Neural progenitor cell (in vitro differentiated cells): ENCODE measurements at regions not wholly inside any gene's neighbourhood (a gene's known extent, or its start where the extent isn't known, plus 50 kb on each side); places are given as distances from the start of the nearest gene placed in this dataset.

Experiments
- DNase-seq: peaks from one replicate; pipeline ENCODE4 v3.0.0-alpha.2; 2016; ENCODE audit warnings: low spot score
- H2AFZ ChIP-seq: fragments of 200-600 bp; sonication (generic); replicated peaks from 2 replicates; pipeline ENCODE4 v1.6.1; 2016; ENCODE audit warnings: antibody characterized with exemption
- H3F3A ChIP-seq: fragments of 200-600 bp; sonication (generic); 2 replicates; pipeline ENCODE4 v1.6.1; 2016; ENCODE audit warnings: antibody characterized with exemption, low read depth
- H3K27ac ChIP-seq: fragments of 200-600 bp; sonication (generic); 2 replicates; pipeline ENCODE4 v1.5.1; 2016; ENCODE audit warnings: mild to moderate bottlenecking
- H3K27me3 ChIP-seq: fragments of 200-600 bp; sonication (generic); 2 replicates; pipeline ENCODE4 v1.6.1; 2016; ENCODE audit warnings: mild to moderate bottlenecking, moderate library complexity
- H3K36me3 ChIP-seq: fragments of 200-600 bp; sonication (generic); 2 replicates; pipeline ENCODE4 v1.5.1; 2016
- H3K4me1 ChIP-seq: fragments of 200-600 bp; sonication (generic); 2 replicates; pipeline ENCODE4 v1.6.1; 2016; ENCODE audit warnings: mixed run types
- H3K4me2 ChIP-seq: fragments of 200-600 bp; sonication (generic); 2 replicates; pipeline ENCODE4 v1.6.1; 2016
- H3K4me3 ChIP-seq: fragments of 200-600 bp; sonication (generic); 2 replicates; pipeline ENCODE4 v1.5.1; 2016
- H3K79me2 ChIP-seq: fragments of 200-600 bp; sonication (generic); 2 replicates; pipeline ENCODE4 v1.6.1; 2016; ENCODE audit warnings: low read depth
- H3K9ac ChIP-seq: fragments of 200-600 bp; sonication (generic); 2 replicates; pipeline ENCODE4 v1.6.1; 2016
- H3K9me3 ChIP-seq: fragments of 200-600 bp; sonication (generic); 2 replicates; pipeline ENCODE4 v1.5.1; 2016; ENCODE audit warnings: low read depth
- H4K20me1 ChIP-seq: fragments of 200-600 bp; sonication (generic); 2 replicates; pipeline ENCODE4 v1.6.1; 2016; ENCODE audit warnings: low read depth
- H3K27ac Mint-ChIP-seq: 3 replicates; pipeline ENCODE4 v1.8.0; 2021; ENCODE audit warnings: mixed read lengths
- H3K27me3 Mint-ChIP-seq: 2 replicates; pipeline ENCODE4 v1.8.0; 2022; ENCODE audit warnings: low read depth, mild to moderate bottlenecking, inconsistent platforms, moderate library complexity, mixed read lengths; ENCODE audit not compliant: insufficient read depth
- H3K36me3 Mint-ChIP-seq: 3 replicates; pipeline ENCODE4 v1.8.0; 2021; ENCODE audit warnings: mixed read lengths
- H3K4me1 Mint-ChIP-seq: 3 replicates; pipeline ENCODE4 v1.8.0; 2021; ENCODE audit warnings: mixed read lengths
- H3K4me3 Mint-ChIP-seq: 3 replicates; pipeline ENCODE4 v1.8.0; 2021; ENCODE audit warnings: mild to moderate bottlenecking, moderate library complexity, mixed read lengths
- H3K9me3 Mint-ChIP-seq: 3 replicates; pipeline ENCODE4 v1.8.0; 2020; ENCODE audit warnings: mixed read lengths
- EZH2 ChIP-seq: fragments of 200-600 bp; sonication (generic); IDR thresholded peaks from 2 replicates; pipeline ENCODE4 v1.6.1; 2017; ENCODE audit warnings: antibody characterized with exemption, mild to moderate bottlenecking, moderate library complexity
- EZH2phosphoT487 ChIP-seq: fragments of 200-600 bp; sonication (generic); IDR thresholded peaks from 2 replicates; pipeline ENCODE4 v1.6.1; 2017; ENCODE audit warnings: antibody characterized with exemption
- TF ChIP-seq, protein P1 (sequence below): fragments of 200-600 bp; sonication (generic); IDR thresholded peaks from 2 replicates; pipeline ENCODE4 v1.5.1; 2017; ENCODE audit warnings: antibody characterized with exemption, mild to moderate bottlenecking

DNA sequence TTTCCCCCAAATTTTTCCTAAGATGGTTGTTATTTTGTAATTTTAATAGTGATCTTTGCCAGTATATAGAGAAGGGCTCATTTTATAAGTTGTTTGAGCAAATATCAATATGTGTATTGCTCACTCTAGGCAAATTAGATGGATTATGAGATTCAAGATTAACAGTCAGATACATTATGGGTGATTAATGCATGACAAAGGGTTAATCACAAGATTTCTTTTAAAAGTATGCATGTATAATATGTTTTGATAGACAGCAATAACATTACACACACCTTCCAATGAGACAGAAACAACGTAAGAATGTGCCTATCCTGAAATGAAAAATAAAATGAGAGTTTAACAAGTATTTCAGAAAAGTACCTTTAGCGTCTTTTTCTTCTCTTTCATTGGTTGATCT is 547.6 kb upstream of the AGTR1 start:
- TF ChIP-seq EZH2 (no peak), EZH2phosphoT487 (no peak)
- TF ChIP-seq, protein P1, sequence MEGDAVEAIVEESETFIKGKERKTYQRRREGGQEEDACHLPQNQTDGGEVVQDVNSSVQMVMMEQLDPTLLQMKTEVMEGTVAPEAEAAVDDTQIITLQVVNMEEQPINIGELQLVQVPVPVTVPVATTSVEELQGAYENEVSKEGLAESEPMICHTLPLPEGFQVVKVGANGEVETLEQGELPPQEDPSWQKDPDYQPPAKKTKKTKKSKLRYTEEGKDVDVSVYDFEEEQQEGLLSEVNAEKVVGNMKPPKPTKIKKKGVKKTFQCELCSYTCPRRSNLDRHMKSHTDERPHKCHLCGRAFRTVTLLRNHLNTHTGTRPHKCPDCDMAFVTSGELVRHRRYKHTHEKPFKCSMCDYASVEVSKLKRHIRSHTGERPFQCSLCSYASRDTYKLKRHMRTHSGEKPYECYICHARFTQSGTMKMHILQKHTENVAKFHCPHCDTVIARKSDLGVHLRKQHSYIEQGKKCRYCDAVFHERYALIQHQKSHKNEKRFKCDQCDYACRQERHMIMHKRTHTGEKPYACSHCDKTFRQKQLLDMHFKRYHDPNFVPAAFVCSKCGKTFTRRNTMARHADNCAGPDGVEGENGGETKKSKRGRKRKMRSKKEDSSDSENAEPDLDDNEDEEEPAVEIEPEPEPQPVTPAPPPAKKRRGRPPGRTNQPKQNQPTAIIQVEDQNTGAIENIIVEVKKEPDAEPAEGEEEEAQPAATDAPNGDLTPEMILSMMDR: no peak
- H4K20me1 ChIP-seq: no peaks in the 10 kb centered on the region
- H3K36me3 ChIP-seq: no peaks in the 10 kb centered on the region
- Mint-ChIP-seq H3K27ac (no peak overlapping the region), H3K4me3 (no peak overlapping the region), H3K4me1 (peaks cover 13% of the 10 kb centered on the region), H3K27me3 (peaks cover 2% of the 10 kb centered on the region), H3K9me3 (peaks cover 31% of the 10 kb centered on the region), H3K36me3 (peaks cover 16% of the 10 kb centered on the region)
- H3K9me3 ChIP-seq: no peaks in the 10 kb centered on the region
- H3K27me3 ChIP-seq: no peaks in the 10 kb centered on the region
- no peak overlapping the region for H3K4me2 ChIP-seq
- no peak overlapping the region for H3K9ac ChIP-seq
- H3K27ac ChIP-seq: no peak overlapping the region
- DNase-seq: no peak
- H3F3A ChIP-seq: no peaks in the 10 kb centered on the region
- H3K4me3 ChIP-seq: no peak overlapping the region
- peaks cover 6% of the 10 kb centered on the region for H3K4me1 ChIP-seq
- no peak overlapping the region for H2AFZ ChIP-seq
- no peaks in the 10 kb centered on the region for H3K79me2 ChIP-seq

DNA sequence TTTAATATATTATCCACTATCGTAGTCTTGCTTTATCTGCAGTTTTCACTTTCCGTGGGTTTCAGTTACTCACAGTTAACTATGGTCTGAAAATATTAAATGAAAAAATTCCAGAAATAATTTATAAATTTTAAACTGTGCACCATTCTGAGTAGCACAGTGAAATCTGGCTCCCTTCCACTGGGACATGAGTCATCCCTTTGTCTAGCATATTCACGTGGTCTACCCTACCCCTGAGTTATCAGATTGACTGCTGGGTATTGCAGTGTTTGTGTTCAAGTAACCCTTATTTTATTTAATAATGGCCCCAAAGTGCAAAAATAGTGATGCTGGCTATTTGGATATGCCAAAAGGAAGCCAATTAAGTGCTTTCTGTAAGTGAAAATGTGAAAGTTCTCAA is 539.5 kb upstream of the AGTR1 start:
- no peaks in the 10 kb centered on the region for H3K27me3 ChIP-seq
- DNase-seq: no peak
- H3F3A ChIP-seq: no peaks in the 10 kb centered on the region
- Mint-ChIP-seq H3K27me3 (peaks cover 4% of the 10 kb centered on the region), H3K27ac (no peak overlapping the region), H3K4me3 (no peak overlapping the region), H3K9me3 (peaks cover 16% of the 10 kb centered on the region), H3K36me3 (peaks cover 15% of the 10 kb centered on the region), H3K4me1 (peaks cover 29% of the 10 kb centered on the region)
- H2AFZ ChIP-seq: no peak overlapping the region
- no peaks in the 10 kb centered on the region for H4K20me1 ChIP-seq
- H3K36me3 ChIP-seq: no peaks in the 10 kb centered on the region
- H3K79me2 ChIP-seq: no peaks in the 10 kb centered on the region
- no peak overlapping the region for H3K4me2 ChIP-seq
- H3K9ac ChIP-seq: no peak overlapping the region
- TF ChIP-seq EZH2: no peak
- TF ChIP-seq, protein P1: no peak
- TF ChIP-seq EZH2phosphoT487: no peak
- no peaks in the 10 kb centered on the region for H3K9me3 ChIP-seq
- no peaks in the 10 kb centered on the region for H3K4me1 ChIP-seq
- H3K27ac ChIP-seq: no peak overlapping the region
- H3K4me3 ChIP-seq: no peak overlapping the region

DNA sequence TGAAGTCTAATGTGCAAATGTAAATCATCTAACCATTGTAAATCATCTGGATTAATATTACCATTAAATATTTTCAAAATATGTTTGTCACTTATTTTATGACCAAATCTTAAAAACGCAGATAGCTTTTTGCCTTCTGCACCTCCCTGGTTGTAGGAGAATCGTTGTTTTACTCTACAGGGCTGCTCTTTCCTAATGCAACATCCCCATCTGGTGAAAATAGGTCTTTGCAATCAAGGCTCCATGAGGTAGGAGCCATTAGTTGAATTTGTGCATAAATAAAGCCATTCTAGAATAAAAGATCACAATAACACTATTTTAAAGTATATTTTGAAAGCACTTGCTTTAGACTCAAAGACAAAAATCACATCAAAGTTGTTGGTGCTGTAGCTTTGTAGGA is 535.6 kb upstream of the AGTR1 start:
- H3K4me3 ChIP-seq: no peak overlapping the region
- no peak for TF ChIP-seq EZH2phosphoT487
- TF ChIP-seq, protein P1: peak; percentile 45
- no peaks in the 10 kb centered on the region for H3K79me2 ChIP-seq
- H3F3A ChIP-seq: no peaks in the 10 kb centered on the region
- Mint-ChIP-seq H3K4me3 (no peak overlapping the region), H3K27me3 (peaks cover 3% of the 10 kb centered on the region), H3K27ac (no peak overlapping the region), H3K4me1 (peaks cover 29% of the 10 kb centered on the region), H3K36me3 (peaks cover 14% of the 10 kb centered on the region), H3K9me3 (peaks cover 16% of the 10 kb centered on the region)
- no peak overlapping the region for H2AFZ ChIP-seq
- H3K4me2 ChIP-seq: no peak overlapping the region
- H4K20me1 ChIP-seq: no peaks in the 10 kb centered on the region
- peak; percentile 4 for DNase-seq
- no peaks in the 10 kb centered on the region for H3K27me3 ChIP-seq
- no peaks in the 10 kb centered on the region for H3K9me3 ChIP-seq
- no peaks in the 10 kb centered on the region for H3K4me1 ChIP-seq
- no peaks in the 10 kb centered on the region for H3K36me3 ChIP-seq
- H3K27ac ChIP-seq: no peak overlapping the region
- no peak overlapping the region for H3K9ac ChIP-seq

DNA sequence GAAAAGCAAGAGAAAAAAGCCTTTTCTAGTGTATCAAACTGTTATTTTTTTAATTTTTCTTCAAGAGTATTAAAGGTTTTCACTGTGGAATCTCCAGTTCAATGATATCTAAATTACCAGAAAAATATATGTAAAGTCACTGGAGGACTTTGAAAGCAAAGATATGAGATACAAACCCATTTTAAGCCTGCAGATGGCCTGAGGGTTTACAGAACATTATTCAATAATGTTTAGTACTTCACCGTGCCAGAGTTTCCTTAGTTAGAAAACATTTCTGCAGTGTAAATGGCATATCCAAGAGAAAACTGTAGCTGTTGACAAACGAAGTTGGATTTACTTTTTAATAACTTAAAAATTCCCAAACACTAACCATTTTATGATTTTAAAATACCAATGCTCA is 529.4 kb upstream of the AGTR1 start:
- no peak overlapping the region for H3K4me3 ChIP-seq
- Mint-ChIP-seq H3K4me3 (no peak overlapping the region), H3K27ac (no peak overlapping the region), H3K4me1 (no peaks in the 10 kb centered on the region), H3K36me3 (no peaks in the 10 kb centered on the region), H3K9me3 (no peaks in the 10 kb centered on the region), H3K27me3 (peaks cover 2% of the 10 kb centered on the region)
- no peak for TF ChIP-seq EZH2phosphoT487
- TF ChIP-seq, protein P1: no peak
- TF ChIP-seq EZH2: no peak
- no peak overlapping the region for H2AFZ ChIP-seq
- DNase-seq: no peak
- H3K4me2 ChIP-seq: no peak overlapping the region
- no peak overlapping the region for H3K27ac ChIP-seq
- H3K9ac ChIP-seq: no peak overlapping the region
- no peaks in the 10 kb centered on the region for H3K36me3 ChIP-seq
- H3K27me3 ChIP-seq: no peaks in the 10 kb centered on the region
- no peaks in the 10 kb centered on the region for H4K20me1 ChIP-seq
- no peaks in the 10 kb centered on the region for H3K79me2 ChIP-seq
- H3K4me1 ChIP-seq: no peaks in the 10 kb centered on the region
- H3F3A ChIP-seq: no peaks in the 10 kb centered on the region
- no peaks in the 10 kb centered on the region for H3K9me3 ChIP-seq
